ENCODE measurements at regions not wholly inside any gene's neighbourhood (a gene's known extent, or its start where the extent isn't known, plus 50 kb on each side); places are given as distances from the start of the nearest gene placed in this dataset.

GRCh38 chr6:22057962-22058361 lies 238.9 kb downstream of the PRL start:
- TF ChIP-seq, protein P1, sequence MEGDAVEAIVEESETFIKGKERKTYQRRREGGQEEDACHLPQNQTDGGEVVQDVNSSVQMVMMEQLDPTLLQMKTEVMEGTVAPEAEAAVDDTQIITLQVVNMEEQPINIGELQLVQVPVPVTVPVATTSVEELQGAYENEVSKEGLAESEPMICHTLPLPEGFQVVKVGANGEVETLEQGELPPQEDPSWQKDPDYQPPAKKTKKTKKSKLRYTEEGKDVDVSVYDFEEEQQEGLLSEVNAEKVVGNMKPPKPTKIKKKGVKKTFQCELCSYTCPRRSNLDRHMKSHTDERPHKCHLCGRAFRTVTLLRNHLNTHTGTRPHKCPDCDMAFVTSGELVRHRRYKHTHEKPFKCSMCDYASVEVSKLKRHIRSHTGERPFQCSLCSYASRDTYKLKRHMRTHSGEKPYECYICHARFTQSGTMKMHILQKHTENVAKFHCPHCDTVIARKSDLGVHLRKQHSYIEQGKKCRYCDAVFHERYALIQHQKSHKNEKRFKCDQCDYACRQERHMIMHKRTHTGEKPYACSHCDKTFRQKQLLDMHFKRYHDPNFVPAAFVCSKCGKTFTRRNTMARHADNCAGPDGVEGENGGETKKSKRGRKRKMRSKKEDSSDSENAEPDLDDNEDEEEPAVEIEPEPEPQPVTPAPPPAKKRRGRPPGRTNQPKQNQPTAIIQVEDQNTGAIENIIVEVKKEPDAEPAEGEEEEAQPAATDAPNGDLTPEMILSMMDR (IDR thresholded peaks at IDR 0.05 in 8 of 11, conservative IDR thresholded peaks at IDR 0.05 in 3 of 11) = no peak
- TF ChIP-seq POLR2A (IDR thresholded peaks at IDR 0.05) (no peak), POLR2AphosphoS5 (IDR thresholded peaks at IDR 0.05) (no peak)
